Ecto neural progenitor cell (in vitro differentiated cells): ENCODE measurements at regions not wholly inside any gene's neighbourhood (a gene's known extent, or its start where the extent isn't known, plus 50 kb on each side); places are given as distances from the start of the nearest gene placed in this dataset.

Source experiments
- DNase-seq: peaks from one replicate; pipeline ENCODE4 v3.0.0-alpha.2; 2018; ENCODE audit warnings: low spot score

DNA sequence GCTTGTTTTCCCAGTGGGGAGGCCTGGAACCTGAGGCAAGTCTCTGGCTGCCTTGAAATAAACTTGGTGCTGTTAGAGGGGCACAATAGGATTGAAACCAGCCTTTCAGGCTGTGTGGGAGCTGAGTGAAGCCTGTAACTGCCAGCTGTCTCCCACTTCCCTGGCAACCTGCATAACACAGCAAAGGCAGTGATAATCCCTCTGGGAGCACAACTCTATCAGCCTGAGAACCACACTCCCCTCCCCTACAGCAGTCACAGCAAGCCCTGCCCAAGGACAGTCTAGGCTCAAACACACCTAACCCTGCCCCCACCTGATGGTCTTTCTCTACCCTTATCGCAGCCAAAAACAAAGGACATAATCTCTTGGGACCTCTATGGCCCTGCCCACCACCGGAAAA is 683.8 kb upstream of the ATXN8OS start:
- DNase-seq = peak; percentile 44

DNA sequence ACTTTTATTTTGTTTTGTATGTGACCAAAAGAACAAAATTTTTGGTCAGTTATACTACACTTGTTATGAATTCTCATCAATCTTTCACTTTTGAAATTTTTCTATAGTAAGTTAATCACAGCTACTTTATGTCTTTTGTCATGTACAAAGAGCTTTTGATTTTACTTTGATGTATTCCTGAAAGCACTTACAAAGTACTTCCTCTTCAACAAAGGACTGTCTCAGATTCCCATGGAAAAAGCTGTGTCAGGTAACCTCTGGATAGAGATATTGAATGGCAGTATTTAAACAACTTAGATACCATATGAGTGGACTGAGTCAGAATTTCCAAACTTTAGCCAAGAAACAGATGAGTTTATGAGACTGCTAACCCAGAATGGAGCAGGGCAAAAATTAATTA is 689.3 kb upstream of the ATXN8OS start:
- no peak for DNase-seq

DNA sequence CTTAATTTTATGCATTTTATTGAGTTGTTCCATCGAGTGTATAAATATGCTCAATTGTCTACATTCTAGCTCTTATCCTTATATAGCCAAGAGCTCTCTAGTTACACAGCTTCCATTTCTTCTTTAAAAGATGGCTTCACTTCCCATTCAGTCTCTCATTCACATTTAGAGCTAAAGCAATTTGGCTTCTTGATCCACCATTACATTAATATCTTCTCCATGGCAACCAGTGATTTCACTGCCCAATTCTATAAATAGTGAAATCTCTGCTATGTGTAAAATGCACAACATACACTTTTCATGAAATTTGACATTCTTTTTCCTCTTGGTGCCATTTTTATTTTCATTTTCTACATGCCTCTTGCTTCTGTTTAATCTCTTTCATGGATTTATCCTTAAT is 696.9 kb upstream of the ATXN8OS start:
- DNase-seq = no peak

GRCh38 chr13:69391756-69392155 is 715.9 kb upstream of the ATXN8OS start:
- DNase-seq = no peak

DNA sequence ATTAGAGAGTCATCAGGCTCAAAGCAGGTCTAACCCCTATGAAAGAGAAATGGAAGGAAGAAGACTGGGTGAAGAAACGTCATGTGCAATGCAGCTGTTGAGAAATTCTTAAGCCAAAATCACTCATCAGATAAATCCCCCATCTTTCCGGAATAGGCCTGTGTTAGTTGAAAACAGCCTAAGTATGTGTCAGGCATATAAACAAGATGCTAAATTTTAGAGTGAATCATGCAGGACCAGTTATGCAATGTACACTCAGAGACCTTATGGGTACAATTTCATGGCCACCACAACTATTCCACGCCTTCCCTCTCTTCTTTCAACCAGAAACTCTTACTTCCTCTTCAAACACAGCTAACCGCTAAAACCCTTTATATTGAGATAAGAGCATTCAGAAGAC is 717.7 kb upstream of the ATXN8OS start:
- no peak for DNase-seq

- DNase-seq = no peak
Observed at GRCh38 chr13:69373747-69374425, 733.7 kb upstream of the ATXN8OS start.

- no peak for DNase-seq
Observed at GRCh38 chr13:69363360-69363759, 744.3 kb upstream of the ATXN8OS start.

GRCh38 chr13:69331245-69331644 is 776.4 kb upstream of the ATXN8OS start:
- no peak for DNase-seq

DNA sequence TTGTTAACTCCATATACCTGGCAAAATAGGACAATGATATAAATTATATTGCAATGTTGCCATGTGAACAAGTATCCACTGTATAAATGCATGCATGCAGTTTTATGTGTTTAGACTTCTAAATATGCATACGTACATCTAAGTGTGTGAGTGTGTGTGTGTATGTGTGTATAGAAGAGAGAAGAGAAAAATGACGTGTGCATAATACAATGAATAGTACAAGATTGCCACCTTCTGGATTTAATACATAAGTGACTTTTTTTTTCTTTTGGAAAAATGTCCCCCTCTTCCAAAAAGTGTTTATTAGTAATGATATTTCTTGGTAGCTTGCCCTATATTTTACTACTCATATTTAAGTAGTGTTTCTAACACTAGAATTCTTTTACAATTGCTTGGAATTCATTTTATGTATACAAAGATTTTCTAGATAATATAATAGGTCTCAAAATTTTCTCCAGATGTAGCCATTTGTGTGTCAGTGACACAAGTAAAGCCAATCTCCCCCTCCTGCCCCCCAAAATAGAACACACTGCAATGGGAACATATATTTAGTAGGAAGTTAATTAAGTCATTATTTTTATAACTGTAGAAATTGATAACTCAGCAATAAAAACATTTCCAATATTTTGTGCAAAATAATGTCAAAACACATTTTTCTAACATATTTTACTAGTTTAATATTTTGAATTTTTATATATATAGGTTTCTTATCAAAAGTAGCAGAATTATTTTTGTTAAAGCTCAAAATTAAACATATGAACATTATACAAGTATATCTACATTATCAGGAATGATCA is 783.3 kb upstream of the ATXN8OS start:
- no peak for DNase-seq

GRCh38 chr13:69319656-69320055 is 788.0 kb upstream of the ATXN8OS start:
- DNase-seq = no peak

GRCh38 chr13:69315039-69315438 is 792.6 kb upstream of the ATXN8OS start:
- no peak for DNase-seq

- no peak for DNase-seq
Observed at GRCh38 chr13:69306766-69307165, 800.9 kb upstream of the ATXN8OS start.

- DNase-seq = no peak
Observed at GRCh38 chr13:69300131-69300530, 807.5 kb upstream of the ATXN8OS start.

DNA sequence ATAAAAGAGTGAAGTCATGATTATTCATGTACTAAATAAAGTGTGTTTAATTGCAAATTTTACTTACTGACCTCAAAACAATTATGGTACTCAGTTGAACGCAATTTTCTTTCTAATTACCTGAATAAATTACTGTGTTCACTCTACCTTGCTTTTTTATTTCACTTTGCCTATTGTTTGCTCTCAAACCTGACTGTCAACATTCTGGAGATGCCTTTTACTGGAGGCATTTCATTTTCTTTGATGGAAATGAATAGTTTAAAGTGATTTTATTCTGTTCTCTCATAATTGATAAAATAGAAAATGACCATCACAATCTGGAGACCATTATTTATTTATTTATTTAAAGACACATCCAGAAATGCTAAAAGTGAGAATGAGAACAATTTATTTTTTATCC is 811.5 kb upstream of the ATXN8OS start:
- no peak for DNase-seq

- no peak for DNase-seq
Observed at GRCh38 chr13:69292789-69293425, 814.7 kb upstream of the ATXN8OS start.

DNA sequence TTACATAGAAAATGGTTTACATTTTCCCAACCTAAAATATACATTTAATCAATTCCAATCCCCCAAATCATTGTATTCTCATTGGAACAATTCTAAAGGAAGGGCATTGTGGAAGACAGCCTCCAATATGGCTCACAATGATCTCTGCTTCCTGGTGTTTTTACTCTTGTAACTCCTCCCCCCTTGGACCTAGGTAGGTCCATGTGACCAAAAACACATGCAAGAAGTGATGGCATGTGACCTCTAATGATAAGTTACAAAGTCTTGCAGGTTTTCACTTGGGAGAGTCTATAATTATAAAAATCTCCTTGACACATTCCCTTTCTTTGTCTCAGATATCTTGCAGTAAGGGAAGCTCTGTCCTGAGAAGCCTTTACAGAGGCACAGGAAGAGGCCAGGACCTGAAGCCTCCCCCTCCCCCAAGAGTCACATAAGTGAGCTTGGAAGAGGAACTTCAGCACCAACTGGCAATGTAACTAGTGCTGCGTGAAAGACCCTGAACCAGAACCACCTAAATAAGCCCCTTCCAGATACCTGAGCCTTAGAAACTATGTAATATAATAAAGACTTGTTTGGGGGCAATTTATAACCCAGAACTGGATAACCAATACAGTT is 816.2 kb upstream of the ATXN8OS start:
- no peak for DNase-seq

DNA sequence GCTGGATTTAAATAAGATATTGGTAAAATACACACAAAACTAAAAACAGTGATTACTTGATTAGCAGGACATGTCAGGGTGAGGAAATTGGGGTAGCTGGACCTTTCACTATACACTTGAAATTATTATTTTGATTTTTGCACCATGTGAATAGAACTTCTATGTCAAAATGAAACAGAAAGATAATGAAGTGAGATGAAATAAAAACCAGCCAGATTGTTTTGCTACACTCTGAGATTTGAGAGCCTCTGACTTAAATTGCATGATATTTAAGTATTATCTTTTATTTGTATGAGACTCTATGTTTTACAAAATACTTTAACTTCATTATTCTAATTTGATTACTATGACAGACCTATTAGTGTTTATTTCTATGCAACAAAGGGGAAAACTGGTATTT is 819.6 kb upstream of the ATXN8OS start:
- DNase-seq = no peak

DNA sequence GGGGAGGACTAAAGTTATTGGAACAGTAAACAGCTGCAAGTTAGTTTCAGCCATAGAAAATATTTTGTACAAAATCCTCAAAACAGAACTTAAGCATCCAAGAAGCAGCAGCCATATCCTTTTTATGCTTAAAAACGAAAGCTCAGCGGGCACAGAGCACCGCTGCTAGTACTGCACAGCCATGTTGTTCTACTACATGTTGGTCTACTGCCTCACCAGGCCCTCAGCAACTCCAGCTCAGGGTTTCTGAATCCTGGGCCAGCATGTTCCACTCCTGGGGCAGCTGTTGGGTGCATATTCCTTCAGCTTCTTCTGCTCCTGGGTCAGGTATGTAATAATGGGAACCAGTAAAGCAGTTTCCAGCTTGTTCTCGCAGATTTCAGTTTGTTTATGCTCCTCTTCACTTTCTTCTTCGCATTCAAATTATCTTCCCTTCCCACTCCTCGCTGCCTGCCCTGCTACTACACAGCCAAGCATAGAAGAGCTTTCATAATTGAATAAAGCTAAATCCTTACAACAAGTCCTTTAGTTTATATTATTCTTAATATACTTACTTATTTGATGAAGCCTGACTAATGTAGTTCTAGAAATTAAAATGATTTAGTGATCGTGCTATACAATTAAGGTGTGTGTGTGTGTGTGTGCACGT is 820.5 kb upstream of the ATXN8OS start:
- DNase-seq = no peak

- no peak for DNase-seq
Observed at GRCh38 chr13:69283837-69284236, 823.8 kb upstream of the ATXN8OS start.

- DNase-seq = no peak
Observed at GRCh38 chr13:69283301-69283700, 824.3 kb upstream of the ATXN8OS start.

GRCh38 chr13:69280399-69280798 is 827.2 kb upstream of the ATXN8OS start:
- no peak for DNase-seq

DNA sequence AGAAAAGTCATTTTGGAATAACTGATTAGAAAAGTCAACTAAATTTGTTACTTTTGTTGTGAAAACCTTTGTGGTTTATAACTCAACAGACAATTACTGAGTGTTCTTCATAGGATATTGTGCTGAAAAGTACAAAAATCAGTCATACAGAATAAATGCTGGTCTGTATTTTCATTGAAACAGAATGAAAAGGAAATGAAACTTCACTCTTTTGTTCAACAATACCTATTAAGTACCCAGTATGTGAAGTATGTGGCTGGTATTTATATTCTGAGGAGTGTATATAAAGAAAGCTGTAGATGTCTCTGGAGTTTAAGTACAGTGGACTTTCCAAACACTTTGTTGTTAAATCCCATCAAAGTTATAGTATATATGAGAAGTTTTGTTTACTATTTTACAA is 828.4 kb upstream of the ATXN8OS start:
- DNase-seq = no peak
